ENCODE measurements at regions not wholly inside any gene's neighbourhood (a gene's known extent, or its start where the extent isn't known, plus 50 kb on each side); places are given as distances from the start of the nearest gene placed in this dataset.

- DNase-seq = no peak
Measured at GRCh38 chr6:3638662-3639061, 112.9 kb downstream of the PXDC1 start.

GRCh38 chr6:3636060-3636459, 115.5 kb downstream of the PXDC1 start:
- no peak for DNase-seq

GRCh38 chr6:3635482-3635881, 116.0 kb downstream of the PXDC1 start:
- no peak for DNase-seq

GRCh38 chr6:3634280-3634816, 117.2 kb downstream of the PXDC1 start:
- DNase-seq = no peak

- DNase-seq = no peak
Measured at GRCh38 chr6:3633711-3634110, 117.8 kb downstream of the PXDC1 start.

GRCh38 chr6:3631877-3632276, 119.6 kb downstream of the PXDC1 start:
- DNase-seq = no peak

- DNase-seq = no peak
Measured at GRCh38 chr6:3631186-3631585, 120.3 kb downstream of the PXDC1 start.

GRCh38 chr6:3630258-3630835, 121.2 kb downstream of the PXDC1 start:
- no peak for DNase-seq

- no peak for DNase-seq
Measured at GRCh38 chr6:3627956-3628835, 123.3 kb downstream of the PXDC1 start.

GRCh38 chr6:3627501-3627900, 124.0 kb downstream of the PXDC1 start:
- no peak for DNase-seq

GRCh38 chr6:3625980-3626563, 125.4 kb downstream of the PXDC1 start:
- DNase-seq = no peak

GRCh38 chr6:3625149-3625979, 126.1 kb downstream of the PXDC1 start:
- no peak for DNase-seq

- no peak for DNase-seq
Measured at GRCh38 chr6:3624250-3625136, 127.0 kb downstream of the PXDC1 start.

- no peak for DNase-seq
Measured at GRCh38 chr6:3623451-3624249, 127.9 kb downstream of the PXDC1 start.

GRCh38 chr6:3621411-3621810, 130.1 kb downstream of the PXDC1 start:
- no peak for DNase-seq

- no peak for DNase-seq
Measured at GRCh38 chr6:3620937-3621336, 130.6 kb downstream of the PXDC1 start.

- DNase-seq = no peak
Measured at GRCh38 chr6:3620389-3620788, 131.1 kb downstream of the PXDC1 start.

GRCh38 chr6:3619800-3620199, 131.7 kb downstream of the PXDC1 start:
- no peak for DNase-seq

- DNase-seq = no peak
Measured at GRCh38 chr6:3619201-3619600, 132.3 kb downstream of the PXDC1 start.

- DNase-seq = no peak
Measured at GRCh38 chr6:3618642-3619041, 132.9 kb downstream of the PXDC1 start.
